ENCODE measurements at regions not wholly inside any gene's neighbourhood (a gene's known extent, or its start where the extent isn't known, plus 50 kb on each side); places are given as distances from the start of the nearest gene placed in this dataset.

DNA sequence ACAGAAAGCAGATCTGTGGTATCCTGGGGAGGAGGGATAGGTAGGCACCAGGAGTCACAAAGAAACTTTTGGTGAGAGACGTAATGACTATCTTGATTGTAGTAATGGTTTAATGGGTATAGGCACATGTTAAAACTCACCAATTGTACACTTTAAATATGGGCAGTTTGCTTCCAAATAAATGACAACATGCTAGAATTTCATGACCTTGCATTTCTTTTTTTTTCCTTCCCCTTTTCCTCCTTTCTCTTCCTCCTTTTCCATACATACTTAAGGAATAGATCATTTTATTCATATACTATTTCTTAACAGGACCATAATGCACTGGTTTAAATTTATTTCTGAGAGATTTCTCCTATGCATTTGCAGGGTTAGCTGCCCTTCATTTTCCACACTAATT lies 341.8 kb downstream of the TMEM182 start:
- Histone ChIP-seq H3K9me3 (no peaks in the 10 kb centered on the region), H3K27ac (no peak overlapping the region), H3K4me3 (replicated peaks in 1 of 3) (no peak overlapping the region), H3K4me1 (no peaks in the 10 kb centered on the region), H3K27me3 (no peaks in the 10 kb centered on the region), H3K36me3 (no peaks in the 10 kb centered on the region)
- intact Hi-C loops (cut with DNase I) = no loop called here
- 72 to 88% methylated on average over 1 of the region's 1 CpG for WGBS, 2 donors
- DNase-seq = no peak
- TF ChIP-seq, protein P1, sequence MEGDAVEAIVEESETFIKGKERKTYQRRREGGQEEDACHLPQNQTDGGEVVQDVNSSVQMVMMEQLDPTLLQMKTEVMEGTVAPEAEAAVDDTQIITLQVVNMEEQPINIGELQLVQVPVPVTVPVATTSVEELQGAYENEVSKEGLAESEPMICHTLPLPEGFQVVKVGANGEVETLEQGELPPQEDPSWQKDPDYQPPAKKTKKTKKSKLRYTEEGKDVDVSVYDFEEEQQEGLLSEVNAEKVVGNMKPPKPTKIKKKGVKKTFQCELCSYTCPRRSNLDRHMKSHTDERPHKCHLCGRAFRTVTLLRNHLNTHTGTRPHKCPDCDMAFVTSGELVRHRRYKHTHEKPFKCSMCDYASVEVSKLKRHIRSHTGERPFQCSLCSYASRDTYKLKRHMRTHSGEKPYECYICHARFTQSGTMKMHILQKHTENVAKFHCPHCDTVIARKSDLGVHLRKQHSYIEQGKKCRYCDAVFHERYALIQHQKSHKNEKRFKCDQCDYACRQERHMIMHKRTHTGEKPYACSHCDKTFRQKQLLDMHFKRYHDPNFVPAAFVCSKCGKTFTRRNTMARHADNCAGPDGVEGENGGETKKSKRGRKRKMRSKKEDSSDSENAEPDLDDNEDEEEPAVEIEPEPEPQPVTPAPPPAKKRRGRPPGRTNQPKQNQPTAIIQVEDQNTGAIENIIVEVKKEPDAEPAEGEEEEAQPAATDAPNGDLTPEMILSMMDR (IDR thresholded peaks at IDR 0.05) = no peak

DNA sequence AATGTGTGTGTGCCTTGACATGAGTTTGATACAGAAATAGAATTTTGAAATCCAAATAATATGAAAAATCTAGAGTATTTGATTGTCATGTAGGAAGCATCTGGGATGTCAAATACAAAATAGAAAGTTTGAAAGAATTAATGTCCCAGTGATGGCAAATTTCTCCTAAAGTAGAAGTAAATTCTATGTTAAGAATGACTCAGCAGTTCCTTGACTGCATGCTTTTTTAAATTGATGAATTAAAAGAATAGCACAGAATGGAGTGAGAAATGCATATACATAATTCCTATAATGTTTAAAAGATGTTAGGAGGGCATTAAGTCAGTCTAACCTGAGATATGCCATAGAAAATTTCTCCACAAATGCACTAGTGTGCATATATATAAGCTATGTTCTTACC lies 357.5 kb downstream of the TMEM182 start:
- no peaks in the 10 kb centered on the region for H3K4me1 ChIP-seq
- H3K4me3 ChIP-seq (replicated peaks in 1 of 3) = no peak overlapping the region
- H3K27ac ChIP-seq = no peak overlapping the region
- no peaks in the 10 kb centered on the region for H3K9me3 ChIP-seq
- no peaks in the 10 kb centered on the region for H3K27me3 ChIP-seq
- no peak for DNase-seq
- intact Hi-C loops (cut with DNase I) = no loop called here
- H3K36me3 ChIP-seq = no peaks in the 10 kb centered on the region
- TF ChIP-seq POLR2A (IDR thresholded peaks at IDR 0.05) = no peak
- TF ChIP-seq, protein P1 (IDR thresholded peaks at IDR 0.05) = no peak

DNA sequence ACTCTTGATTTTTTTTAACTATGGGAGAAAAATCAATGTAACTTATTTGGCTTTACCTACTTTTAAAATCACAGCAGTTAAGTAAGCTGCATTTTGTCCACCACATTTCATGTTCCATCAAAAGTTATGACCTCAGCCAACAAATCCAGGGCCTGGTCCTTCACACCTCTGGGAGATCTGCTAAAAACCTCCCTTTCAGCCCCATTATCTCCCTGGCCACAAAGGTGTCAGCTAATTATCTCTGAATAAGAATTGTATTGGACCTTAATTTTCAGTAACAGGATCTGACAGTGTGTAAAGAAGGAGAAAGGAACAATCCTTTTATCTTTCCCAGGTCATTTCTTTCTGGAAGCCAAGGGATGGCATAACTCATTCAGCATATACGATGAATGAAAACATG lies 359.3 kb downstream of the TMEM182 start:
- TF ChIP-seq, protein P1 (IDR thresholded peaks at IDR 0.05) = no peak
- no peak for TF ChIP-seq POLR2A (IDR thresholded peaks at IDR 0.05)
- intact Hi-C loops (cut with DNase I) = no loop called here
- H3K36me3 ChIP-seq = no peaks in the 10 kb centered on the region
- 39 to 59% methylated on average over 1 of the region's 1 CpG for WGBS, 2 donors
- no peak overlapping the region for H3K27ac ChIP-seq
- no peak overlapping the region for H3K4me3 ChIP-seq (replicated peaks in 1 of 3)
- DNase-seq = no peak
- H3K4me1 ChIP-seq = no peaks in the 10 kb centered on the region
- H3K27me3 ChIP-seq = no peaks in the 10 kb centered on the region
- no peaks in the 10 kb centered on the region for H3K9me3 ChIP-seq

DNA sequence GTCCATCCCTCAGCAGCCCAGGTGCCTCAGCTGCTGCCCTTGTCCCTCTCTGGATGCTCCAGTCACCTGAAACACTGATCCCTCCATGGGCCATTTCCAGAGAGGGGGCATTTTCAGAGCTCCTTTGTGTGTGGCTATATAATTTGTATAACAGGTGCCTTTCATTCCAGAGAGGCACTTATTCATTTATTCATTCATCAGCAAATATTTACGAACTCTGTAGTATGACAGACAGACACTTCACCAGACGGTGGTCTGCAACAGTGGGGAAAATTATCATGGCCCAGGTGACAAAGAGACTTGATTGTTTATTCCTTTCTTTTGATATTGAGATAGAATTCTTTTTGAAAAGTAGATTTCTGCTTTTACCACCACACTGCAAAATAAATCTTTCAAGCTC lies 361.7 kb downstream of the TMEM182 start:
- 83 to 88% methylated on average over 2 of the region's 2 CpGs for WGBS, 2 donors
- Histone ChIP-seq H3K36me3 (no peaks in the 10 kb centered on the region), H3K9me3 (no peaks in the 10 kb centered on the region), H3K27ac (no peak overlapping the region), H3K4me3 (replicated peaks in 1 of 3) (no peak overlapping the region), H3K4me1 (no peaks in the 10 kb centered on the region), H3K27me3 (no peaks in the 10 kb centered on the region)
- intact Hi-C loops (cut with DNase I) = no loop called here
- no peak for DNase-seq
- TF ChIP-seq, protein P1 (IDR thresholded peaks at IDR 0.05) = no peak
- TF ChIP-seq POLR2A (IDR thresholded peaks at IDR 0.05) = no peak

DNA sequence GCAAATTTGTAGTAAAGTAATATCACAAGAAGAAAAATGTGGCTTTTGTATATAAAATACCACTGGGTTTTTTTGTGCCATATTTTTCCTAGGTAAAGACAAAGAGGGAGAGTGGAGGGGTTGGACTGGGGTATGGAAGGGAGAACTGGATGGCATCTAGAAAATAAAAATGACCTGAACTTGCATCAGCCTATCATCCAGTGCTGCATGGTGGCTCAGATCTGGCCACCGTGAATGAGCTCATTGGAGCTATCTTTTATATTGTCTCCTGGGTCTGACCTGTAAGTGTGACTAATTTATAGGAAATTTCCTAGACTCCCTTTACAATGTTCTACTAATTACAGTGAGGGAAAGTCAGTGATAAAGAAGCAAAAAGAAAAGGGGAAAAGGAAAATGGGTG lies 369.0 kb downstream of the TMEM182 start:
- no peak overlapping the region for H3K4me3 ChIP-seq (replicated peaks in 1 of 3)
- intact Hi-C loops (cut with DNase I) = no loop called here
- no peaks in the 10 kb centered on the region for H3K4me1 ChIP-seq
- H3K9me3 ChIP-seq = no peaks in the 10 kb centered on the region
- no peak overlapping the region for H3K27ac ChIP-seq
- H3K36me3 ChIP-seq = no peaks in the 10 kb centered on the region
- DNase-seq = no peak
- TF ChIP-seq, protein P1 (IDR thresholded peaks at IDR 0.05) = no peak
- TF ChIP-seq POLR2A (IDR thresholded peaks at IDR 0.05) = no peak
- no peaks in the 10 kb centered on the region for H3K27me3 ChIP-seq
- 84 to 93% methylated on average over 1 of the region's 1 CpG for WGBS, 2 donors
